DOHH2 (cell line): ENCODE measurements at regions not wholly inside any gene's neighbourhood (a gene's known extent, or its start where the extent isn't known, plus 50 kb on each side); places are given as distances from the start of the nearest gene placed in this dataset.
"Not testable (repeated sequence)": the region's sequence is repeated elsewhere in the genome, so short reads cannot be mapped to it uniquely, and the experiment has no call there.

ENCODE experiments used
- H3F3A ChIP-seq: fragments of 200-600 bp; sonication (generic), shearing (Covaris generic); 2 replicates; pipeline ENCODE4 v1.6.0; 2016; ENCODE audit warnings: antibody characterized with exemption, mild to moderate bottlenecking; ENCODE audit not compliant: control insufficient read depth, insufficient read depth
- H3K27ac ChIP-seq: fragments of 200-600 bp; sonication (generic); 2 replicates; pipeline ENCODE4 v1.5.1; 2014; ENCODE audit warnings: low read depth, mild to moderate bottlenecking, low read length, moderate library complexity
- H3K27me3 ChIP-seq: fragments of 200-600 bp; sonication (generic); 2 replicates; pipeline ENCODE4 v1.6.1; 2014; ENCODE audit warnings: mild to moderate bottlenecking, low read length, mixed read lengths; ENCODE audit not compliant: control insufficient read depth
- H3K36me3 ChIP-seq: fragments of 200-600 bp; sonication (generic); 2 replicates; pipeline ENCODE4 v1.6.1; 2014; ENCODE audit warnings: mild to moderate bottlenecking, low read length, moderate library complexity, mixed read lengths; ENCODE audit not compliant: control insufficient read depth
- H3K4me1 ChIP-seq: fragments of 200-600 bp; sonication (generic); 2 replicates; pipeline ENCODE4 v1.6.1; 2014; ENCODE audit warnings: mild to moderate bottlenecking, low read length, mixed read lengths; ENCODE audit not compliant: control insufficient read depth
- H3K4me2 ChIP-seq: fragments of 200-600 bp; sonication (generic); 2 replicates; pipeline ENCODE4 v1.6.0; 2014; ENCODE audit warnings: mild to moderate bottlenecking, low read length, moderate library complexity
- H3K4me3 ChIP-seq: fragments of 200-600 bp; sonication (generic); 2 replicates; pipeline ENCODE4 v1.5.1; 2014; ENCODE audit warnings: mild to moderate bottlenecking, low read length, mixed read lengths
- H3K79me2 ChIP-seq: fragments of 200-600 bp; sonication (generic); 2 replicates; pipeline ENCODE4 v1.6.1; 2014; ENCODE audit warnings: mild to moderate bottlenecking, low read length, mixed read lengths; ENCODE audit not compliant: control insufficient read depth
- H3K9me2 ChIP-seq: fragments of 200-600 bp; sonication (generic); replicated peaks from 2 replicates; pipeline ENCODE4 v1.6.1; 2014; ENCODE audit warnings: mild to moderate bottlenecking, low read length, mixed read lengths; ENCODE audit not compliant: control insufficient read depth
- H3K9me3 ChIP-seq: fragments of 200-600 bp; sonication (generic); 2 replicates; pipeline ENCODE4 v1.6.1; 2014; ENCODE audit warnings: antibody characterized with exemption, low read length, mixed read lengths; ENCODE audit not compliant: control insufficient read depth, insufficient read depth
- H4K20me1 ChIP-seq: fragments of 200-600 bp; sonication (generic); 2 replicates; pipeline ENCODE4 v1.6.0; 2014; ENCODE audit warnings: low read depth, mild to moderate bottlenecking, antibody characterized with exemption, low read length, moderate library complexity; ENCODE audit not compliant: control insufficient read depth, insufficient read depth
- EZH2phosphoT487 ChIP-seq: fragments of 200-600 bp; sonication (generic); IDR thresholded peaks from 2 replicates; pipeline ENCODE4 v1.6.1; 2017; ENCODE audit warnings: borderline replicate concordance, mild to moderate bottlenecking, antibody characterized with exemption, low read length, moderate library complexity, mixed read lengths
- TF ChIP-seq, protein P1 (sequence below): fragments of 200-600 bp; sonication (generic); IDR thresholded peaks from one replicate; pipeline ENCODE4 v1.5.1; 2014; ENCODE audit warnings: antibody characterized with exemption, mild to moderate bottlenecking, low read depth, low read length; ENCODE audit not compliant: poor library complexity, severe bottlenecking

DNA sequence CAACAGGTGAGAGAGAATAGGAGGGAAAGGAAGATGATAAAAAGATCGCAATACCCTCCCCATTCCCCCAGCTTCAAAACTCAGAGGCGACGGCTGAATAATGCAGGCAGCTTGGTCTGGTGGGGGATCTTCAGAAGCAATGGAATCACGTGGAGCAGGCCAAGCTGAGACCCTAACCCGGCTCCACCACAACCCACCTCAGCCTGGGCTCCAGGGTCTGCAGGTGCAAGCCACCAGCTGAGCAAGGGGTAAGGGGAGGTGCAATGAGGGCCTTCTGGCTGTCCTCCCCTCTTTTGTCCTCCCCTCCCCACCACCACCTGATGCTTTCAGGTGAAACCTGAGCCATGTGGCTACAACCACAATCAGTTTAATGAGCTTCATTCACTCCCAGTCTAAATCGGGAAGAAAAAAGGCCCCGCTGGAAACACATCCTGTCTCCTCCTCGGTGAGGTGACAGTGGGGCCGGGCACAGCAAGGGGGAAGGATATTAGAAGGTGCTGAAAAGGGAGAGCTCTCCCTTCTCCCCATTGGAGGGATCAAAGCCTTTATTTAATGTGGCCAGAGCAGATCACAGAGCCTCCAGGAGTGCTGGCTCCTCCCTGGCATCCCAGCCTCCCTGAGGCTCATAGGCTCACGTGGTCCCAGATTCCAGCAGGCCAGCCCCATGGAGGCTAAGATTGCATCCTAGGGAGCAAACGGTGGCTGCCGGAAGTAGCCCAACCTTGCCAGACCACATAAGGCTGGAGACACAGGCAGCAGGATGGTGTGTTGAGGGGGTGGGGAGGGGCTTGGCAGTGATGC lies 261.0 kb downstream of the SOX9 start:
- no peaks in the 10 kb centered on the region for H3K36me3 ChIP-seq
- no peaks in the 10 kb centered on the region for H3K9me2 ChIP-seq
- no peaks in the 10 kb centered on the region for H3K4me1 ChIP-seq
- no peaks in the 10 kb centered on the region for H3K79me2 ChIP-seq
- H3K4me2 ChIP-seq: no peak overlapping the region
- no peak for TF ChIP-seq EZH2phosphoT487
- TF ChIP-seq, protein P1, sequence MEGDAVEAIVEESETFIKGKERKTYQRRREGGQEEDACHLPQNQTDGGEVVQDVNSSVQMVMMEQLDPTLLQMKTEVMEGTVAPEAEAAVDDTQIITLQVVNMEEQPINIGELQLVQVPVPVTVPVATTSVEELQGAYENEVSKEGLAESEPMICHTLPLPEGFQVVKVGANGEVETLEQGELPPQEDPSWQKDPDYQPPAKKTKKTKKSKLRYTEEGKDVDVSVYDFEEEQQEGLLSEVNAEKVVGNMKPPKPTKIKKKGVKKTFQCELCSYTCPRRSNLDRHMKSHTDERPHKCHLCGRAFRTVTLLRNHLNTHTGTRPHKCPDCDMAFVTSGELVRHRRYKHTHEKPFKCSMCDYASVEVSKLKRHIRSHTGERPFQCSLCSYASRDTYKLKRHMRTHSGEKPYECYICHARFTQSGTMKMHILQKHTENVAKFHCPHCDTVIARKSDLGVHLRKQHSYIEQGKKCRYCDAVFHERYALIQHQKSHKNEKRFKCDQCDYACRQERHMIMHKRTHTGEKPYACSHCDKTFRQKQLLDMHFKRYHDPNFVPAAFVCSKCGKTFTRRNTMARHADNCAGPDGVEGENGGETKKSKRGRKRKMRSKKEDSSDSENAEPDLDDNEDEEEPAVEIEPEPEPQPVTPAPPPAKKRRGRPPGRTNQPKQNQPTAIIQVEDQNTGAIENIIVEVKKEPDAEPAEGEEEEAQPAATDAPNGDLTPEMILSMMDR: no peak
- no peak overlapping the region for H3K4me3 ChIP-seq
- H3K27me3 ChIP-seq: no peaks in the 10 kb centered on the region
- H3K27ac ChIP-seq: no peak overlapping the region
- no peaks in the 10 kb centered on the region for H3F3A ChIP-seq
- no peaks in the 10 kb centered on the region for H4K20me1 ChIP-seq
- H3K9me3 ChIP-seq: no peaks in the 10 kb centered on the region

DNA sequence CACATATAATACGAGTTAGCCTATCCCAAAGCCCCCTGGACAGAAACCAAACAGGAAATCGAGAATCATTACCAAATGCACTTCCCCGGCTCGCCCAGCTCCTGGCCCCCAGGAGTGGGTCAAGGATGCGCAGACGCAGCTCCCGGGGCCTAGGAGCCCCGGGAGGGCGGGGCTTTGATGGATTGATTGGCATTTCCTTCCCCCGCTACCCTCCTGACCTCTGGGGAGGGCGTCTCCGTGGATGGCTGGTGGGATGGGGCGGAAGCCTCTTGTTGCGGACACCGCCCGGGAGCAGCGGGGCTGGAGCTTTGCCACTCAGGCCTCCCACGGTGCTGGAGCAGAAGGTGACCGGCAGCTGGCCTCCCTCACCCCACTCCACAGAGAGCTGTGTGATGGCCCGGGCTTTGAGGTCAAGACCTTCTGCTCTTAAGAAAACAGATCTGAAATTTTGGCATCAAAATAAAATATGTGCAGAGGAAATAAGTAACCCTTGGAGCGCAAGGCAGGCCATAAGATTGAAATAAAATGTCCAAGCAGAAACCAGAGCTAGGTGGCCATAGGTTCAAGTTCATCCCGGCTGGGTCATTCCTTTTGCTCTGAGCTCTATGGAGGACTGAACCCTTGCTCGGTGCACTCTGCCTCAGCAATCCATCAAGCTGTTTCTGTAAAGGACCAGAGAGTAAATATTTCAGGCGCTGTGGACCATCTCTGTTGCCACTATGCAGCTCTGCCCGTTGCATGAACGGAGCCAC lies 262.3 kb downstream of the SOX9 start:
- Histone ChIP-seq H3K79me2 (no peaks in the 10 kb centered on the region), H3K27me3 (no peaks in the 10 kb centered on the region), H3K36me3 (no peaks in the 10 kb centered on the region), H3K4me2 (no peak overlapping the region), H4K20me1 (no peaks in the 10 kb centered on the region), H3K4me1 (no peaks in the 10 kb centered on the region), H3K4me3 (no peak overlapping the region), H3F3A (no peaks in the 10 kb centered on the region), H3K9me3 (no peaks in the 10 kb centered on the region), H3K9me2 (no peaks in the 10 kb centered on the region), H3K27ac (no peak overlapping the region)
- TF ChIP-seq, protein P1: no peak
- no peak for TF ChIP-seq EZH2phosphoT487

DNA sequence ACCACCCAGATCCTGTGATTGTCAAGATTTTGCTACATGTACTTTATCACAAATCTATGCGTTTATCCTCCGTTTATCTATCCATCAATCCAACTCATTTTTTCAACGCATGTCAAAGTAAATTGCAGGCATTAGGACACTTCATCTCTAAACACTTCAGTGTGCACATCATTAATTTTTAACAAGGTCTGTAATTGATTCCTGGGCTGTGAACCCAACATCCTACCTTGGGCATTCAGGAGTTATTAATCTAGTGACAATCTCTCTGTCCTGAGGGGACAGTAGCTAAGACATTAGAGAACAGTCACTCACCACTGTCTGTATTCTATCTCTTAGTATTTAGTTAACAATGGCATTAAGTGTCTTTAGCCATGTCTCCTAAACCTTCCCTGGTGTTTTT lies 264.7 kb downstream of the SOX9 start:
- Histone ChIP-seq H3K79me2 (no peaks in the 10 kb centered on the region), H3F3A (no peaks in the 10 kb centered on the region), H4K20me1 (no peaks in the 10 kb centered on the region), H3K27me3 (peaks cover 3% of the 10 kb centered on the region), H3K9me2 (no peaks in the 10 kb centered on the region), H3K4me3 (no peak overlapping the region), H3K27ac (no peak overlapping the region), H3K36me3 (no peaks in the 10 kb centered on the region), H3K9me3 (no peaks in the 10 kb centered on the region), H3K4me1 (no peaks in the 10 kb centered on the region), H3K4me2 (no peak overlapping the region)
- TF ChIP-seq, protein P1: no peak
- TF ChIP-seq EZH2phosphoT487: no peak

DNA sequence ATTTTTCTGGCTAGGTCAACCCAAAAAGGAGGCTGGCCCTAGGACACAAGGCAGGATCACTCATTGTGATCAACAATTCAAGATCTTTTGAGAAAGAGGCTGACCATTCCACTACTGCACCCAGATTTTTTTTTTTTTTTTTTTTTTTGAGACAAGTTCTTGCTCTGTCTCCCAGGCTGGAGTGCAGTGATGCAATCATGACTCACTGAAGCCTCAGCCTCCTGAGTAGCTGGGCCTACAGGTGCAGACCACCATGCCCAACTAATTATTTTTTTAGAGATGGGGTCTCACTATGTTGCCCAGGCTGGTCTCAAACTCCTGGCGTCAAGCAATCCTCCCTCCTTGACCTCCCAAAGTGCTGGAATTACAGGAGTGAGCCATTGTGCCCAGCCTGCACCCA lies 265.4 kb downstream of the SOX9 start:
- H3F3A ChIP-seq, H3K4me3 ChIP-seq, H3K79me2 ChIP-seq, H3K4me2 ChIP-seq, H3K27me3 ChIP-seq, H3K36me3 ChIP-seq, H3K9me3 ChIP-seq, H4K20me1 ChIP-seq, H3K27ac ChIP-seq, H3K9me2 ChIP-seq, H3K4me1 ChIP-seq: not testable (repeated sequence)
